GM21737 (cell line): ENCODE measurements at regions not wholly inside any gene's neighbourhood (a gene's known extent, or its start where the extent isn't known, plus 50 kb on each side); places are given as distances from the start of the nearest gene placed in this dataset.

Experiments used
- ATAC-seq: cut with Tn5 transposase; IDR thresholded peaks from one replicate; pipeline ENCODE4 v1.9.1; 2021; ENCODE audit warnings: mild to moderate bottlenecking, moderate library complexity; ENCODE audit not compliant: unreplicated experiment

- ATAC-seq: no peak
Observed at GRCh38 chr10:3723766-3724165, 61.2 kb downstream of the KLF6 start.

GRCh38 chr10:3720228-3721019 is 64.6 kb downstream of the KLF6 start:
- no peak for ATAC-seq

DNA sequence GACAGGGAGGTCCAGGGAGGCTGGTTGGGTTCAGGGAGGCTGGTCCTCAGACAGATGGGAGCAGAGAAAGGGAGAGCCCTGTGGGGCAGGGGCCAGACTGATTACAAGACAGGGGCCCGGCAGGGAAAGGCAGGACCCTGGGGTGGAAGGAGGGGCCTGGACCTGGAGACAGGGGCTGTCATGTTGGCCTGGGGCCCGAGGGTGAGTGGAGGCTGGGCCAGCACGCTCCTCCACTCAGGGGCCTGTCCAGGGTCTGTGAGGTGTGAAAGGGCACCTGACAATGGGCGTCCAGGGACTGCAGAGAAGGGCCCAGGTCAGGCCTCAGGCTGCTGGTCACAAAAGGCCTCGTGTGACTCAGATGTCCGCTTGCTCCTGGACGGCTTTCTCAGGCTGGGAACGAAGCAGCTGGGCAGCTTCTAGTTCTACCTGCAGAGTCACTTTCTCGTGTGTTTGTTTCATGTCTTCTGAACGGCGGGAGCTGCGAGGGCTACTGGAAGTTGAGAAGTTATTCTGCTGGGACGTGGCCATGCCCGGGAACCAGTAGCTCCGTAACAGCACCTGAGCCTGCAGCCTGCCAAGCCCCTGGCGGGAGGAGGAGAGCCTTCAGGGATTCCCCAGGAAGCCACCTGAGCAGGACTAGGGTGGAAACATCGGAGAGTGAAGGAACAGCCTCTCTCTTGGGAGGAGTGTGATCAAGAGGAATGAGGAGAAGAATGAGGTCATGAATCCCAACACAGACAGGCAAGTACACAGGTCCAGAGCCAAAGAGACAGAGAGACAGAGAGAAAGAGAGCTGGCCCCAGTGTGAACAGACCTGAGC is 65.8 kb downstream of the KLF6 start:
- ATAC-seq: no peak

GRCh38 chr10:3716093-3716492 is 68.9 kb downstream of the KLF6 start:
- no peak for ATAC-seq

DNA sequence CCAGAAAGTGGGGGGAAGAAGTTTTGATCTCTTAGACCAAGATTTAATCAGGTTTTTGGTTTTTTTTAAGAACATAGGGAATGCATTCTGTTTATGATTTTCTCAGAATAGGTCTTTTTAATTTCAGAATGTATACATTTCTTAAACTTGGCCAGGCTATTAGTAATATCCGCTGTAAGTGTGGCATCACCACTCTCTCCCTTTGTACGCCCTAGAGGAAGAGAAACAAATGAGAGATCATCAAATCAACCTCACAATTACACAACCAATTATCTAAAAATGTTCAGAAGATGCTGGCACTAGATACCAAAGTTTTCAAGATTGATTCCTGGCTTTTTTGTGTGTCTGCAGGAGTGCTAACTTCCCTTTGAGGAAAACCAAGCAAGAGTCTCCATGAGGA is 70.0 kb downstream of the KLF6 start:
- ATAC-seq: no peak

DNA sequence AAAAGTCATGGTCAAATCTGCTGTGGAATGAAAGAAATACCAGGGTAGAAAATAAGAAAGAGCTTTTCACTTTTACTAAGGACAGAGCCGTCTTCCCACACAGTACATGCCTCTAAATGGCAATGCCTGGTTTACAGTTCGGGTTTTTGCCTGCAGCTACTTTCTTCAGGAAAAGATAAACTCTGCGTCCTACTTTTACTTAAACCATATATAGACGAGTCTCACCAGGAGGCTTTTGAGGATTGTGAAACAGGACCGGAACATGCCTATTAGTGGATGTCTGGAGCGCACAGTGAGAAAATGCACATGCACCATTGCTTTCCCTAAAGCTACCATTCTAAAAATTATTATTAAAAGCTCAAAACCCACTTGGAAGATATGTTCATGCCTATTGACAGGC is 70.5 kb downstream of the KLF6 start:
- ATAC-seq: no peak

DNA sequence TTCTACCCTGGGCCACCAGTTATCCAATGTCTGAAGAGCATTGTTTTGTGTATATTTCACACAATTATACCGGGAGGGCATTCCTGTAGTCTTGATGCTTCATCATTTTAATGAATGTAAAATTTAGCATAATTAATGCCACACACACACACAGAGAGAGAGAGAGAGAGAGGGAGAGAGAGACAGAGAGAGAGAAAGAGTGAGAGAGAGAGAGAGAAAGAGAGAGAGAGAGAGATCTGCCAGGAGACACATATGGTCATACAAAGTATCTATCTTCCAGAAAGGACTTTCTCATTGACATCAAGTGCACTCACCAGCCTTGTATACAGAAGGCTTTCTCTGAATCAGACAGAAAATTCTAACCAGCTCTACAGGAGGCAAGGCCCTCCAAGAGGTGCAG is 72.3 kb downstream of the KLF6 start:
- ATAC-seq: no peak

DNA sequence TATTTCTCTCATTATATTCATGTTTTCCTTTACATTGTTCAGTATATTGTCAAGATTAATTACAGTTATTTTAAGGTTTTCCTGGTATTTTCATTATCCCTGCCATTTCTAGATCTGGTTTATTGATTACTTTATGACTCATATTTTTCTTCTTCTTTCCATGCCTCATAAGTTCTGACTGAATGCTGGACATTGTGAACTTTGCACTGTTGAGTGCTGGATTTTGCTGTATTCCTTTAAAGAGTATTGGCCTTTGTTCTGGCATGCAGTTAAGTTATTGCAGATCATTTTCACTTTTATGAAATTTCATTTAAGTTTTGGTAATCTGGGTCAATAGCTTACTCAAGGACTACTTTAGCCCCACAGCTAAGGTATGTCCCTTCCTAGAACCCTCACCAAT is 73.1 kb downstream of the KLF6 start:
- no peak for ATAC-seq

- ATAC-seq: no peak
Observed at GRCh38 chr10:3710764-3711163, 74.2 kb downstream of the KLF6 start.

- no peak for ATAC-seq
Observed at GRCh38 chr10:3709456-3710060, 75.5 kb downstream of the KLF6 start.

DNA sequence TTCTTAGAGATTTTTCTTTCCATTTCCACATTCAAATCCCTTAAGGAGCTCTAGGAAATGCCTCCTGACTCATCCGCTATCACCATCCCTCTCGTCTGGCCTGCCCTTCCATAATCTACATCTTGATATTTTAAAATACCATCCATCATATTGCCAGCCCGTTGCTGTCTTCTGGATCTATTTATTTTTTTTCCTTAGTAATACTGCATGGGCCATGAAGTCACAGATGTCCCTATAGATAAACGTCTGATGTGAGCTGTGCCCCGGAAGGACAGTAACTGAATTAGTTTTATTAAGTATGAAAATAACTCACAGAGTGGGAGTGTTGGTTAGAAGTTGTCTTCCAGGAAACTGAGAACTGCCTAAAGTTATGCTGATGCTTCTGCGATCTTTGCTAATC is 76.2 kb downstream of the KLF6 start:
- ATAC-seq: no peak

GRCh38 chr10:3704565-3705325 is 80.3 kb downstream of the KLF6 start:
- no peak for ATAC-seq

DNA sequence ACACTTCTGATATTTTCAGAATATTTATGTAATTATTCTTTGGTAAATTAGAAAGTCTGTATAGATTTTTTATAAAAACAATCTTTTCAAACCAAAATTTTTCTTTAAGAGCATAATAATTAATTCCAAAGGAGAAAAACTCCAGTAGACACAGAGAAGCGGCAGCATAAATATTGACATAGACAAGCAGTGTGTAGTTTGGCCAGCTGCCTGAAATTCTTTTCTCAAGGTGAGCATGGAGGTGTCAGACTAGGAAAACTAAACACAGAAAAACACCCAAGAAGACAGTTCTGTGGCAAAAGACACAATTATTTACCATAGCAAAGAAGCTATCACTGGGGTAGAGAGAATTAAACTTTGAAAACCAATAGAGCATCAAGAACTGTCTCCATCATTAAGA is 82.4 kb downstream of the KLF6 start:
- no peak for ATAC-seq

- ATAC-seq: no peak
Observed at GRCh38 chr10:3702056-3702546, 82.9 kb downstream of the KLF6 start.

GRCh38 chr10:3701491-3701890 is 83.5 kb downstream of the KLF6 start:
- ATAC-seq: no peak

GRCh38 chr10:3700531-3701076 is 84.4 kb downstream of the KLF6 start:
- ATAC-seq: no peak

DNA sequence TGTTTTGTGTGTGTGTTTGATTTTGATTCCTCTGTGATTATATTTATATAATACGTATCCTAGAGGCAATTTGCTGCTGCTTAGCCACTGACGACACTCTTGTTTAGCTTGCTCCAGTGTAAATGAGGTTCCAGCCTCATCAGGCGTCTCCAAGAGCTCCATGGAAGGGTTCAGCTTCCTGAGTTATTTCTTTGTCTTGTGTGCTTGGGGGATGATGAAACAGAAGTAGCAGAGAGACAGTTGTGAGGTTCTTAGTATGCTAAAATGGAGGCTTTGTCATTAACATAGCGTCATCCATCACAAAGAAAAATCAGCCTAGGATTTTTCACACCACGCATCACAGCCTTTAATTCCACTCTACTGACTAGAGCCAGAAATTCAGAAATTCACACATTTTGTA is 85.1 kb downstream of the KLF6 start:
- no peak for ATAC-seq

DNA sequence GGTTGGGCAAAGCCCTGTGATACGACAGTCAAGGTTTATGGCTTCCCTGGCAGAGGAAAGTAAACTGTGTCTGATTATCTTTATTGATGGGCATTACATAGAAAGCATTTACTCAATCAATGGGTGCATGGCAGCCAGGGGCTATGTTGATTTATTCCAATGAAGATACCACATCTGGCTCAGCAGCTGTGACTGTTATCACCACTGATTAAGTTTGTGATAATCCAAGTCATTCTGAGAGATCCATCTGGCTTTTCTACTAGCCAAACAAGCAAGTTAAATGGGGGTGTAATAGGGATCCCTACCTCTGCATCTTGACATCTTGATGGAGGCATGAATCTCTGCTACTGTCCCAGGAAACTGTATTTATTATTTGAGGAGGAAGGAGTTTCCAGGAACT is 86.7 kb downstream of the KLF6 start:
- no peak for ATAC-seq

DNA sequence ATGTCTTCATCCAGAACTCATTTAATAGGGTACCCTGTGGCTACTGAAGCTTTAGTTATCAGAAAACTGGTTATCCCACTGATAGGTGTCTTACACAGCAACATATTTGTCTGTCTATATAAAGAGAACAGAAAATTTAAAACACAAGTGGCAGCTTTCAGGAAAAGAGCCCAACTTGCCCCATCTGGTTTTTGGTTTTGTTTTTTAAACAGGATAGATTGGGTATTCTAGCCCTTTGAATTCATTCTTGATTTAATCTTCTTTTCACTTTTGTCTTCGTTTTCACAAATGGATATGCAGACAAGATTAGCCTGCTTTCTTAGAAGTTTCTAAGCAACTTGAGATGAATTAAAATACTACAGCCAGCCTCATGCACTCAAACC is 91.3 kb downstream of the KLF6 start:
- ATAC-seq: no peak

DNA sequence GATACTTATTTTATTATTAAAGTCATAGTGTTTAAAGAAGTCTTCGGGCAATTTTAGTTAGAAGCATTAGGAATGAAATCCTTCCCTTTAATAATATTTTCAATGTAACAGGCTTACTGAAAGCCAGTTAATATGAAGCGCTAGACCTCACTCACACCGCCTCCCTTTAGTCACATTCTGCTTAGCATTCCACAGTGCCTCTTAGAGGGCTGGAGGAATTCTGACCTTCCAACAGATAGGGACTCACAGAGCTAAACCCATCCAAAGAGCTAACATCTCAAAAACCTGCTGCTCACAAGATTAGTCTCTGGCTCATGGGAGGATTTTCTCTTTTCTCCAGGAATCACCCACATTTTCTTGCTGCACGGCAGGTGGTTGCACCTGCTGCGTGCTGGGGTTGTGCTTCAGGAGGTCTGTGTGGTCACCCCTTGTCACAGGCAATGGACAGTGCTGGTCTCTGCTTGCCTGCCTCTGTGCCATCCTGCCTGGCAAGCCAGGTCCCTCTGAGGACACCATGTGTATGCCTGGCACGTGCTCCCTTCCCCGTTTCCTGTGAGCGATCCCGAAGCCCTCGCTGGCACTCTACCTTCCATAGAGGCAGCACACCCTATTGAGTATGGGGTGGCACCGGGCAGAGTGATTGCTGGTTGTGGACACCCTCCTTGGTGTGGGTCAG is 91.8 kb downstream of the KLF6 start:
- ATAC-seq: no peak
